Neural crest cell (in vitro differentiated cells): ENCODE measurements at regions not wholly inside any gene's neighbourhood (a gene's known extent, or its start where the extent isn't known, plus 50 kb on each side); places are given as distances from the start of the nearest gene placed in this dataset.
"Not testable (repeated sequence)": the region's sequence is repeated elsewhere in the genome, so short reads cannot be mapped to it uniquely, and the experiment has no call there.

Experiments used
- DNase-seq: peaks from one replicate; pipeline ENCODE4 v3.0.0; 2021; ENCODE audit warnings: low read depth, mixed read lengths, low spot score
- H3K27ac Mint-ChIP-seq: one replicate; pipeline ENCODE4 v1.8.0; 2021; ENCODE audit warnings: mild to moderate bottlenecking, mixed read lengths; ENCODE audit not compliant: unreplicated experiment
- H3K27me3 Mint-ChIP-seq: 2 replicates; pipeline ENCODE4 v1.8.0; 2021; ENCODE audit warnings: low read depth, mild to moderate bottlenecking, mixed read lengths
- H3K36me3 Mint-ChIP-seq: 2 replicates; pipeline ENCODE4 v1.8.0; 2021; ENCODE audit warnings: low read depth, mild to moderate bottlenecking, mixed read lengths
- H3K4me1 Mint-ChIP-seq: 2 replicates; pipeline ENCODE4 v1.8.0; 2021; ENCODE audit warnings: mixed read lengths
- H3K4me3 Mint-ChIP-seq: one replicate; pipeline ENCODE4 v1.8.0; 2021; ENCODE audit warnings: mild to moderate bottlenecking, mixed read lengths
- H3K9me3 Mint-ChIP-seq: 2 replicates; pipeline ENCODE4 v1.8.0; 2021; ENCODE audit warnings: mixed read lengths
- TF ChIP-seq, protein P1 (sequence below): fragments of 200-600 bp; sonication (generic); conservative IDR thresholded peaks from 2 replicates; pipeline ENCODE4 v1.5.0; 2021; ENCODE audit warnings: antibody characterized with exemption, mild to moderate bottlenecking

DNA sequence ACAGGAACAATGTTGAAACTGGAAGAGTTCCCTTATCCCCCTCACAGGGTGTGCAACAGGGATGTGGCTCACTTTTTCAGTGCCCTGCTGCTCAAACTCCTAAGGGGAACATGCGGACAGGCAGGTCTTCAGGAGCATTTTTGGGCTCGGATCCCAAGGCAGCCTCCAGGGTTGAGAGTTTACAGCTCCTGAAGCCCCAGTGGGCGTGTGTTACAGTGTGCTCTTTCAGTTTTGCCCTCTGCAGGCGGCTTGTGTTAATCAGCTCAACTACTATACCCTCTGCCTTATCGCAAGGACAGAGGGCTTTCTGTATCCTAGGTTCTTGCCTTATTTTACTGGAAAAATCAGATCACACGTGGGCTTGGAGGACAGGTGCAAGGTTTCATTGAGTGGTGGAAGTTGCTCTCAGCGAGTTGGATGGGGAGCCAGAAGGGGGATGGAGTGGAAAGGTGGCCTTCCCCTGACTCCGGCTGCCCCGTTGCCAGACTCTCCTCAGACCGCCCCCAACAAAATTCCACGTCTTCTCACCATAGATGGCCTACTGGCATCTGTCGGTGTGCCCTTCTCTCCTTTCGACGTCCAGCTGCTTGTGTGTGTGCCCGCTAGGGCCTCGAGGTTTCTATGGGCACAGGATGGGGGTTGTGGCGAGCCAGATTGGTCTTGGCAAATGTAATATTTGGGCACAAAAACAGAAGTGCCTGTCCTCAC is 541.9 kb downstream of the TMX3 start:
- Mint-ChIP-seq H3K4me1 (no peaks in the 10 kb centered on the region), H3K27me3 (no peaks in the 10 kb centered on the region), H3K27ac (no peak overlapping the region), H3K4me3 (no peak overlapping the region), H3K36me3 (no peaks in the 10 kb centered on the region), H3K9me3 (peaks cover 4% of the 10 kb centered on the region)
- TF ChIP-seq, protein P1, sequence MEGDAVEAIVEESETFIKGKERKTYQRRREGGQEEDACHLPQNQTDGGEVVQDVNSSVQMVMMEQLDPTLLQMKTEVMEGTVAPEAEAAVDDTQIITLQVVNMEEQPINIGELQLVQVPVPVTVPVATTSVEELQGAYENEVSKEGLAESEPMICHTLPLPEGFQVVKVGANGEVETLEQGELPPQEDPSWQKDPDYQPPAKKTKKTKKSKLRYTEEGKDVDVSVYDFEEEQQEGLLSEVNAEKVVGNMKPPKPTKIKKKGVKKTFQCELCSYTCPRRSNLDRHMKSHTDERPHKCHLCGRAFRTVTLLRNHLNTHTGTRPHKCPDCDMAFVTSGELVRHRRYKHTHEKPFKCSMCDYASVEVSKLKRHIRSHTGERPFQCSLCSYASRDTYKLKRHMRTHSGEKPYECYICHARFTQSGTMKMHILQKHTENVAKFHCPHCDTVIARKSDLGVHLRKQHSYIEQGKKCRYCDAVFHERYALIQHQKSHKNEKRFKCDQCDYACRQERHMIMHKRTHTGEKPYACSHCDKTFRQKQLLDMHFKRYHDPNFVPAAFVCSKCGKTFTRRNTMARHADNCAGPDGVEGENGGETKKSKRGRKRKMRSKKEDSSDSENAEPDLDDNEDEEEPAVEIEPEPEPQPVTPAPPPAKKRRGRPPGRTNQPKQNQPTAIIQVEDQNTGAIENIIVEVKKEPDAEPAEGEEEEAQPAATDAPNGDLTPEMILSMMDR: peak; percentile 35
- DNase-seq: peak; percentile 4

DNA sequence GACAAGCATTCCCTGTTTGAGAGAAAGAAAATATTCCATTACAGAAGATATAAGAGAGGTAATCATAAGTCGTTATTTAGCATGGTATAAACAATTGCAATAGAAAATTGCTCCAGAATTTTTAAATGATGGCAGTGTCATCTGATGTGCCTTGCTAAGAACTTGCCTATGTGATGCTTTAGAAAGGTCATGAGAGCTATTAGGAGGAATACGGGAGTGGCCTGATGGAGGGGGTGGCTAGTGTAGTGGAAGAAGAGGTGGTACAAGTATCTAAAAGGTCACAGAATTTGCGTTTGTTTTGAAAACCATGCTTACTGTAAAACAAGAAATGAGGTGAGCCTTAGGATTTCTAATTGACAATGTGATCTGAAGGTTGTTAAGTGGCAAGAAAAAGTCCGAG is 550.0 kb downstream of the TMX3 start:
- H3K9me3 Mint-ChIP-seq: peaks cover 6% of the 10 kb centered on the region
- H3K36me3 Mint-ChIP-seq: no peaks in the 10 kb centered on the region
- no peak for DNase-seq
- no peak overlapping the region for H3K4me3 Mint-ChIP-seq
- H3K27me3 Mint-ChIP-seq: no peaks in the 10 kb centered on the region
- H3K4me1 Mint-ChIP-seq: no peaks in the 10 kb centered on the region
- no peak overlapping the region for H3K27ac Mint-ChIP-seq
- TF ChIP-seq, protein P1: no peak

DNA sequence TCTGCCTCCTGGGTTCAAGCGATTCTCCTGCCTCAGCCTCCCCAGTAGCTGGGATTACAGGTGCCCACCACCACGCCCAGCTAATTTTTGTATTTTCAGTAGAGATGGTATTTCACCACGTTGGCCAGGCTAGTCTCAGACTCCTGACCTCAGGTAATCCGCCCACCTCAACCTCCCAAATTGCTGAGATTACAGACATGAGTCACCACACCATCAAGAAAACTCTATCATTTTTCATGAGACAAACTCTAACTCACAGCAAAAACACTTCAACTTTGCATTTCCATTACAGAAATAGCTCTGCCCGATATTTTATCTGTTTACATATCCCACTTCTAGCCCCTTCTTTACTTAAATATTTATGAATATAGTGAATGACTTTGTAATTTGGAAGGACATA is 561.1 kb downstream of the TMX3 start:
- not testable (repeated sequence) for H3K27ac Mint-ChIP-seq, H3K36me3 Mint-ChIP-seq, DNase-seq, H3K4me3 Mint-ChIP-seq, H3K9me3 Mint-ChIP-seq, H3K4me1 Mint-ChIP-seq, H3K27me3 Mint-ChIP-seq

DNA sequence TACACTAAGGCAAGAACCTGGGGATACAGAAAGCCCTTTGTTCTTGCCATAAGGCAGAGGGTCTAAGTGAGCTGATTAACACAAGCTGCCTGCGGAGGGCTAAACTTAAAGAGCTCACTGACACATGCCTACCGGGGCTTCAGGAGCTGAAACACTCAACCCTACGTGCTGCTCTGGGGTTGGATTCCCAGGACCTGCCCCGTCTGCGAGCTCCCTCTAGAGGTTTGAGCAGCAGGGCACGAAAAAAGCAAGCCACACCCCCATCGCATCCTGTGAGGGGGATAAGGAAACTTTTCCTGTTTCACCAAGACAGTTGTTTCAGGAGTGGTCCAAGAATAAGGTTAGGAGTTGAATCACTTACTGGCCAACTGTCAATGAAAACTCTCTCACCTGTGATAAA is 562.1 kb downstream of the TMX3 start:
- TF ChIP-seq, protein P1: no peak
- Mint-ChIP-seq H3K36me3 (no peaks in the 10 kb centered on the region), H3K27me3 (no peaks in the 10 kb centered on the region), H3K9me3 (no peaks in the 10 kb centered on the region), H3K4me3 (no peak overlapping the region), H3K27ac (no peak overlapping the region), H3K4me1 (peaks cover 16% of the 10 kb centered on the region)
- DNase-seq: no peak

DNA sequence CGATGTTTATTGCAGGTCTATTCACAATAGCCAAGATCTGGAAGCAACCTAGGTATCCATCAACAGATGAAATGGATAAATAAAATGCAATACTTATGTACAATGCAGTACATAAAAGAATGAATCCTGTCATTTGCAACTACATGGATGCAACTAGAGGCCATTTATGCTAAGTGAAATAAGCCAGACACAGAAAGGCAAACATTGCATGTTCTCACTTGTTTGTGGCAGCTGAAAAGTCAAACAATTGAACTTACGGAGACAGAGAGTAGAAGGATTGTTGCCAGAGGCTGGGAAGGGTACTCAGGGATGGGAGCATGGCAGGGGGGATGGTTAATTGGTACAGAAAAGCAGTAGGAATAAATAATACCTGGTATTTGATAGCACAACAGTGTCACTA is 563.9 kb downstream of the TMX3 start:
- H3K36me3 Mint-ChIP-seq: no peaks in the 10 kb centered on the region
- no peak overlapping the region for H3K27ac Mint-ChIP-seq

DNA sequence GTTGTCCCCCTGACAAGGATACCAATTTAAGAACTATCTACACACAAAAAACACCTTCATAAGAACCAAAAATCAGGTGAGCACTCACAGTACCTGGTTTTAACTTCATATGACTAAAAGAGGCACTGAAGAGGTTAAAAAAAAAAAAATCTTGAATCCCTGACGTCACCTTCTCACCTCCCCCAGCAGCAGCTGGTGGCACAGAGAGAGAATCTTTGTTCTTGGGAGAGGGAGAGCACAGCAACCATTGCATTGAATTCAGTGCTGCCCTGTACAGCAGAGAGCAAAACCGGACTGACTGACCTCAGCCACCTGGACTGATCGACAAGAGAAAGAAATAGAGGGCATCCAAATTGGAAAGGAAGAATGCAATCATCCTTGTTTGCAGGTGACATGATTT is 566.0 kb downstream of the TMX3 start:
- DNase-seq: no peak
- Mint-ChIP-seq H3K9me3 (no peaks in the 10 kb centered on the region), H3K36me3 (no peaks in the 10 kb centered on the region), H3K4me1 (peaks cover 18% of the 10 kb centered on the region), H3K27ac (peak overlapping the region; percentile 92), H3K27me3 (no peaks in the 10 kb centered on the region), H3K4me3 (no peak overlapping the region)
- TF ChIP-seq, protein P1: no peak

More for the DNA sequence above, 563.9 kb downstream of the TMX3 start:
- Mint-ChIP-seq H3K9me3 (no peaks in the 10 kb centered on the region), H3K4me1 (peaks cover 18% of the 10 kb centered on the region), H3K4me3 (no peak overlapping the region), H3K27me3 (no peaks in the 10 kb centered on the region)
- TF ChIP-seq, protein P1: no peak
- no peak for DNase-seq
